Pons (tissue), 1 donor: ENCODE measurements at regions not wholly inside any gene's neighbourhood (a gene's known extent, or its start where the extent isn't known, plus 50 kb on each side); places are given as distances from the start of the nearest gene placed in this dataset.

ENCODE experiments used
- DNase-seq: peaks from one replicate; pipeline ENCODE4 v3.0.0-alpha.2; 2016; ENCODE audit warnings: low spot score

DNA sequence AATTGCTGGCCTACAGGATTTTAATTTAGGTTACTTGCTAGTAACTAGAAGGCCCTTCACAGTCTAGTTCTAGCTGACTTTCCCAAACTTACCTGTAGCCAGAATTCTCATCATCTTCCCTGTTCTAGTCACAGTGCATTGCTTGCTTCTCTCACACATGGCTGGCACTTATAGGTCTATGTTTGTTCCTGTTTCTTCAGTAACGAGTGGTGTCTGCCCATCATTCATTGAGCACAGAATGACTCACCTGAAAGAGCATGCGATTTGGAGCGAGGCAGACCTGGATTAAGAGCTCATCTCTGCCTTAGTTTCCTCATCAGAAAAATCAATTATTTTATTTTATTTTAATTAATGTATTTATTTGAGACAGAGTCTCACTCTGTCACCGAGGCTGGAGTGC, 201.7 kb upstream of the ANK2 start:
- no peak for DNase-seq

DNA sequence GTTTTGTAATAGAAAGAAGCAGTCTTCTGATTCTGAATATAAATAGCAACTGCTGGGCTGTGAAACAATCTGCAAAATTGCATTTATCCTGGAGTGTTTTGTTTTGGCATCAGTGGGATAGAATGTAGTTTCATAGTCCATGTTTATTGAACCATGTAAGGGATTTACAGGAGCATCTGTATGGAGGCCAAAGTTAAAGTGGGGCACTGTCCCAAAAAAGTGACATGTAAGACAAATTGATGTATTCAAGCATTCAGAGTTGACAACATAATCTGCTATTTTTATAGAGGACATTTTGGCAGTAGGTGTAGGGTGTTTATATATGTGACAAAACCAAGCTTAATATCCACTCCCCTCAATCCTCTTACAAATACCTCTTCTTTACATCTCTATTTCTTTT, 200.5 kb upstream of the ANK2 start:
- DNase-seq, result no peak

DNA sequence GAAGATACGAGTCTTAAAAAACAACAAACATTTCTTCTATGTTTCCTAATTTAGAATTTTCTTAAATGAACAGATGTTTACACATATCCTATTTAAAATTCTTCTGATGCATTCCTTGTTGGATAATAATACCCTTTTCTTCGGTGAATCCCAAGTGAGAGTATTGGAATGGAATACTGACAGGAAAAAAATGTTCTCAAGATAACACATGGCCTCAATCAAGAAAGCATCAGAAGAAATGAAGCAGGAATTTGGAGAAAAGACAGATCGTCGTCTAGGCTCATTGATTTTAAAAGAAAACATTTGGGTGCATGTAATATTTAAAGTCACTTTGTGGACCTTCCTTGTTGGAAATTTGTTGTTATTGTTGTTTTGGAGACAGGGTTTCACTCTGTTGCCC, 196.9 kb upstream of the ANK2 start:
- DNase-seq, result no peak

DNA sequence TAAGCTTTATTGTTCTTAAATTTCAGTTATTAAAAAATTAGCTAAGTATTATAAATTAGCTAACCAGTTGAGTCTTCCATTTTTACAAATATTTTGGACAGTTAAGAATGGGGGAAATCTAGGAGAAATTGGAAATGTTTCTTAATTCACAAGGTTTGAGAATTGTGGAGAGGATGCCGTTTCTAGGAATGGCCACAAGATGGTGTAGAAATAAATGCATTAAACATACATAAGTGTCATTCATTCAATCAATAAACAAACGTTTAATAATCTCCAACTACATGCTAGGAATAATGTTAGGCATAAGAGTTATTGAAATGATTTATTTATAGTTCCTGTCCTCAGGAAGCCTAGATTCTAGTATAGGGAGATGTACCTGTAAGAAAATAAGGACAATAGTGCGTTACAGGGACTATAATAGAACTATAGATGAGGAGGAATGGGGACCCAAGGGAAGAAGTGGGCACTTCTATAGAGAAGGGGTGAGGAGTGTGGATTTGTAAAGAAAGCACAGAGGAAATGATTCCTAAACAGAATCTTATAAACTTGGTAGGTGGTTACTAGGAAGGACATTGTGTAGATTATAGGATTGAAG, 195.7 kb upstream of the ANK2 start:
- peak; percentile 61 for DNase-seq

DNA sequence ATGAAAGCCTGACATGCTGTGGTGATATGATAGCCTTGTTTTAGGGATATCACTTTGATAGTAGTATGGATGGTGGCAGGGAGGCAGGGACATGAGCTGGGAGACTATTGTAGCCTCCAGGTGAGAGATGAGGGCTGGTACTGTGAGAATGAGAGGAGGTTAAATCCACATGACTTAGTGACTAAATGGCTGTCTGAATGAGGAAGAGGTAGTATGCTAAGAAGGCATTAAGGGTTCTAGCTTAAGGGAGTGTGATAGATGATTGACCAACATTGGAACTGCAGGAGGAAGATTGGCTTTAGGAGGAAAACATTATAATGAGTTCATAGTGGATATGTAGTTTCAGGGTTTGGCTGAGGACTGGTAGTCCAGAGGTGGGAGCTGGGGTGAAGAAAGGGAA, 195.0 kb upstream of the ANK2 start:
- DNase-seq, result no peak

DNA sequence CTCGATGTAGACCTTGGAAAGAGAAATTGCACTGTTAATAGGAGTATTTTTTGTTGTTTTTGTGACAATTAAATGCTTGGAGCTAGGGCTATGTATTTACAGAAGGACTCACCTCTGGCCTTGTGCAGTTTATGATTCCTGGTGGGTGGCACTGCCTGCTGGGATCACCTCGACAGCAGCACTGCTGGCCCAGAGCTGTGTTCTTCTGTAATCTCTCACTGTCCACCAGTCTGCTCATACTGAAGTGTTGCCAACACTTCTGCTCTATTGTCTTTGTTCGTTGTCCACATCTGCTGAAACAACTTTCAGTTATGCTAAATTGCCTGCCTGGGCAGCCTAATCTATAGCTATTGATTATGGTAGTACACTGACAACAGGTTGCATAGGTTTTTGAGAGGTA, 194.4 kb upstream of the ANK2 start:
- DNase-seq, result peak; percentile 86

DNA sequence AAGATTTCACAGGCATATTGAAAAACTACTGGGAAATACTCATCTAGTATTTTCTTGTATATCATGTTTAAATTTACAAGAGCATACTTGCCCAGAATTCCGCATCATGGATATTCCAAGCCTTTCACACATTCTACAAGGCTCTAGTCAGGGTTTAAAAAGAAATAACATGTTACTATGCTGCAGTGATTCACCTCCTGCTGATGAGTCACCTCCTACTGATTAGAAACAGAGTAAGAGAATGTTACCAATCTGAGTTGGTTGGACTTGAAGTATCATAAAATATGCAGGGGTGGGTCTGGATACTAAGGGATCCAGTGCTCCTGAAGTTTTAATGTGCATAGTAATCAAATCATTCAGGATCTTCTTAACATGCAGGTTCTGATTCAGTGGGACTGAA, 192.0 kb upstream of the ANK2 start:
- no peak for DNase-seq

DNA sequence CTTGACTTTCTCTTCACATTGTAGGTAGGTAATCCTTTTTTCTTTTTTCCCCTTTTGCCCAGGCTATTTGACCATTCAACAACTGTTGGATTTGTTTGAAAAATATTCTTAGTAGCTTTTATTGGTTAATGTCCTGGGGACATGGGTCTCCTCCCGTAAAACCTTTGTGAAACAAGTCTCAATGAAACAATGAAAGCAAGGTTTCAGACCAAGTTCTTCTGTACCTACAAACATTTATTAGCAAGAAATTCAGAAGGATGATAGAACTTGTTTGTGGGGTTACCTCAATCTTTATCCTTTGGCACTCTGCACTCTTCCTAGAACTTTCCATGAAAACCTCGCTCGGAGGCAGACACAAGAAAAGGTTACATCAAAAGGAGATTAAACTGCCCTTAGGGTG, 190.7 kb upstream of the ANK2 start:
- DNase-seq, result no peak

DNA sequence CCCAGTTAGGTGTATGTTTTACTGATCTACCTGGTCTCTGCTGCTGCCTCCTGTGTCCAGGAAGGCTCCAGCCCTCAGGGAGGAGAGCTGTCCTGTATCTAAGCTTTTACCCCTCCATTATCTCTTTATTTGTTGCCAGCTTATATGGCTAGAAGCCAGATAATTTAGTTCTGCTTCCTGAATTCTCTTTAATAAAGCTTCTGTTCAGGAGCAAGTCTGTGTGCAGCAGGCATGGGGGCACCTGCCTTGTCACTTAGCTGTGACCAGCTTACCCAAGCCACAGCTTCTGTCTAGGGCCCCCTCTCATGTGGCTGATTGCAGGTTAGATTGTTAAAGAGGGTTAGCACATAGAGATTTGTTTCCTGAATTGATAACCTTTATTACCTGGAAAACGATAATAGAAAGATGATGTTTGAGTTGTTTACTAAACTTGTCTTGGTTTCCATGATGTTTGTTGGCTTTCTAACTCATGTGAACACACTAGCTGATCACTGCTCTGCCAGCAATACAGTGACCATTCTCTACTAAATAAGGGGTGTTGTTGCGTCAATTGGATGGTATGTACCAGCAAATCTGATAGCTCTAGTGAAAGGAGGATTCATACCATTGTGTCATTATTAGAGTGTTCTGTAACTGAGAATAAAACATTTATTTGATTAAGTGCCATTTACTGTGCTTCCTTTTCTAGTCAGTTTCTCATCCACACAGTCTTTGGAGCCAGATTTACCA, 189.8 kb upstream of the ANK2 start:
- DNase-seq, result peak; percentile 60

DNA sequence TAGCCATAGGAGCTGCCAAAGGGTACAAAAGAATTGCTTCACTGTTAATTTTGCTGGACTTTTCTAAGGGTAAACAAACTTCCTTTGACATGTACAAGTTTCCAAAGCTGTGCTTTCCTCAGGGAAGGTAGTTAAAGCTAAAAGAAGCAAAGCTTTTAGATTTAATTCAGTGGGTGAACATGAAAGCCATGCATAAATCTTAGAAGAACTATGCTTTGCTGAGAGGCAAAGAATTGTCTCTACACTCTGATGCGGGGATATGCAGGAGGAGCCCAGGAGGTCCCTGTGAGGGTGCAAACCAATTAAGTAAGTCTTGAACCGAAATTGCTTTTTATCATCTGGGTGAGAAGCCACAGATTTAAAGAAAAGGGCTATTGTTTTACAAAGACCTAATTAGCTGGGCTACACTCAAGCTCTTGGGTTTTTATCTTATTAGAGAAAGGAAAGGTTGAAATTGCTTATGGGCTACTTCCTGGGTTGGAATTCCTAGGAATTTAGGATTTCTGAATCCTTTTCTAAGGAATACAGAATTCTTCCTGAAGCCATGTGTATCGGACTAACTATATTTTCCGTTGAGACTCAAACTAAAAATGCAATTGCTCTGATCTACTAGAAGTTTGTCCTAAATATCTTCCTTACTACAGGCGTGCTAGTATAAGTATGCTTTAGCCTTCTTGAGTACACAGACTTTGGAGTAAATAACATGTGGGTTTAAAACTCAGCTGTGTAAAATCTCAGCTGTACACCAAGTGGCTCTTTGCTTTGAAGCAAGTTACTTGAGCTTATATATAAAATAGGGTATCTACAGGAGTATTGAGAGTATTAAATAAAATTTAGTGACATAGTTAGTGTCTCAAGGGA, 188.4 kb upstream of the ANK2 start:
- peak; percentile 72 for DNase-seq

DNA sequence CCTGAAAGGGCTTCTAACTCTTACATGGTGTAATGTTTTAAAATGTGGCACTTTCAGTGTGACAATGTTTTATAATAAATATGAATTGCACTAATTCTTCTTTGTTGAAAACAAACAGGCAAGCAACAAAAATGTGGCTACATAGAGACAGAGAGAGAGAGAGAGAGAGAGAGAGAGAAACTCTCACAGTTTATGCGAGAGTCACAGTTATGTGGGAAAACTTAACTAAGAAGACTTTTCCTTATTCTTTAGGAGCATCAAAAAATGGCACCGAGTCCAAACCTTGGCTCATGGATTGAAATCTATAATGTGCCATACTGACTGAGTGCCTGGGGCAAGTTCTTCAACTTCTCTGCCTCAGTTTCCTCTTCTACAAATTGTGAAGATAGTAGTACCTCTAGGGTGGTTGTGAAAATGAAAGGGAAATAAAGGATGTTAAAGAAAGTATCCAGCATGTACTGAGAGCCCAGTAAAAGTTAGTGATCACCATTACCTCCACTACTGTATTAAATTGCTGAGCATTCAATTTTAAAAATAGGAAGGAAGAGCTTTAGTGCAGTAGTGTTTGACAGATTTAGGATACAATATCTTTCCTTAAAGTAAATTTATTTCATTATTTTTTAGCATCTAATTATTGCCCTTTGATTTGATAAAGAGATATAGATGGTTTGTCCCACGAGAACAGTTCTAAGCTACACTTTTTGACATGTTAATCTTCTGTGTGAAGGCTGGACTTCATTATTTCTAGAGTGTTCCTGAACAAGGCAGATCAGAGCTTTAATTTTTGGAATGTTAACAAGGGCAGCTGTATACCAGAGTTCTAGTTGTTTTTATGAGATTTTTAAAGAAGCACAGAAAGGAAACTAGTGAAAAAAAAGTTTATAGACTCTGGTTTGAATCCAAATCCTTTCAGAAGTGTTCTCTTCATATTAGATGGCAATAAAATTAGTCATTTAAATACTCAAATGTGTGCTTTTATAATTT, 187.5 kb upstream of the ANK2 start:
- peak; percentile 65 for DNase-seq

DNA sequence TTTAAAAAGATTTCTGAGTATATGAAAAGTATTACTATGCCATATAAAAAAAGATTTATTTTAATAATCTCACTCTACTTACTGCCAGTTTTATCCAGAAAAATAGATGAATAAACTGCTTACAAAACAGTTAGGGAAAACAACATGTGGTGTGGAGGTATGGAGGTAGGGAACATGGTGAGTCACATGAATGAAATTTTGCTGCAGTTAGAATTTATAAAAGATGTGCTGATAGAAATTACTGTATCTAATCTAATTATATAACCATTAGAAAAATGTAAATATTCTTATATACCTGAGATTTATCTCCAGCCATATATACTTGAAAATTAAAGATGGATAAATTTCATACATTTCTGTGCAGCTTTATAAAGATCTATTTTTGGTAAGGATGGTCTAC, 184.0 kb upstream of the ANK2 start:
- no peak for DNase-seq

DNA sequence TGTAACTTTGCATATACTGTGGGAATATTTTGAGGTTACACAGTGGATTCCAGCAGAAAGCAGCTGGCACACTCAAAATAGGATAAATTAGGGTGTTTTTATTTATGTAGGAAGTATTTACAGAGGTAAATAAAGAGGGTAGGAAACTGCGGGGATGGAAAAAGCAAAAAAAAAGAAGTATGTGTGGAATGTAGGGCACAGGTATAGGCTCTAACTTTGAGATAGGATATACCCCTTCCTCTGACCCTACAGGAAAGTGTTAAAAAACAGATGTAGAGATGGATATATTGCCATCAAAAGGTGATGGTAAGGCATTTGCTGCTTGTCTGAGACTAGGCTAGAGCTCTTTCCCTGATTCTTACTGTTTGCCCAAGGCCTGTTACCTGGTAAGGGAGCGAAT, 173.1 kb upstream of the ANK2 start:
- DNase-seq, result no peak

DNA sequence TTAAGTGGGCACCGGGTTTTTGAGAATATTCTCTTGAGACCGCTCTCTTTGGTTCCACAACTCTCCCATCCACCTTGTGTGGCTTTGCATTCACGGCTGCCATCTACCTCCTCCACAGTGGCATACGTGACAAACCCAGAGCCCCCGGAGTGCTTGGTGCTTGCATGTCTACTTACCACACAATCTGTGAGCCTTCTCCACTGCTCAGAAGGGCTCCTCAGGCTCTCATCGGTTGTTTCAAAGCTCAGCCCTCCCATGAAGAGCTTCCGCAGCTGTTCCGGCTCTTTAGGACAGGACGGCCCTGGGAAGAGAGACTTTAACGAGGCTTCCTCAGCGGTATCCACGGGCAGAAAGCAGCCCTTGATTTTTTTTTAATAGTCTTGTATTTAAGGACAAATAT, 167.6 kb upstream of the ANK2 start:
- no peak for DNase-seq

DNA sequence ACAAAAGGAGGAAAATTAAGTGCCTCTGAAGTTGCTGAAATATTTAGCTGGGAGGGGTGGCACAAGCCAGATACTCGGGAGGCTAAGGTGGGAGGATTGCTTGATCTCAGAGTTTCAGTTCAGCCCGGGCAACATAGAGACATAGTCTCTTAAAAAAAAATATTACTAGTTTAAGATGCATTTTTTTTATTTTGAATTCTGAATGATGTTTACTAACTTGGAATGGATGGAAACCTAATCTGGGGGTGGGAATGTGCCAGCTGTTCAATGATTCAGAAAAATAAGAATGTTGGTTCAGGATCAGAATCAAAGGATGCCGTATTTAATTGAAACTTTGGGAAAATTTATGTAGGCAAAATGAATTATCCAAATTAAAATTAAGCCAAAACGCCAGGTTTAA, 167.2 kb upstream of the ANK2 start:
- no peak for DNase-seq

DNA sequence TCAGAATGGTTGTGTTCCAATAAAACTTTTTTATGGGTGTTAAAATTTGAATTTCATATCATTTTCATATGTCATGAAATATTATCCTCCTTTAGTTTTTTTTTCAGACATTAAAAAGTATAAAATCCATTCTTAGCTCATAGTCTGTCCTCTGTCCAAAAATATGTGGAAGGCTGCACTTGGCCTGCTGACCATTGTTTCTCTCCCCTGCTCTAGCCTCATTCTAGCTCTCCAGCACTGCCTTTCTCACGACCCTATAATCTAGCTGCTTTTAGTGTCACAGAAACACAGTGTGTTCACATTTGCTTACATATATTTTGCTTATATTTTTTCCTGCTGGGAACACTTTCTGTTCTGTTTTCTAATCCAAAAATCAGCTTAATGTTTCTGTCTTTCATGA, 165.0 kb upstream of the ANK2 start:
- no peak for DNase-seq

DNA sequence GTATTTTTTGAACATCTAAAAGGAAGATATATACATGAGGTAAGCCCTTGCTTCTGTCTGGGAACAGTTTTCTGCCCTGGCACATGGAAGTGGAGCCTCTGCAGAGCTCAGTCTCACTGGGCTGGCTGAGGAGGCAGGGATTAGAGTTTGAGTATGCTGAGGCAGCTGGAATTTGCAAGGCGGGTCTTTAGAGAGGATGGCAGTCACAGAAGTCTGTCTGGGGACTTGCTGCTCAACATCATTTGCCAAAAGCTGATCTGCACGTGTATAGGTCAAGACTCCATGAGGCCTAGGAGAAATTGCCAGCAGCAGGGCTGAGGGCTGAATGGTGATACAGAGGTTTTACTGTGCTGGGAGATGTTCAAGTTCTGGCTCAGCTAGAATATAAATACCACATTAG, 163.6 kb upstream of the ANK2 start:
- DNase-seq, result no peak

DNA sequence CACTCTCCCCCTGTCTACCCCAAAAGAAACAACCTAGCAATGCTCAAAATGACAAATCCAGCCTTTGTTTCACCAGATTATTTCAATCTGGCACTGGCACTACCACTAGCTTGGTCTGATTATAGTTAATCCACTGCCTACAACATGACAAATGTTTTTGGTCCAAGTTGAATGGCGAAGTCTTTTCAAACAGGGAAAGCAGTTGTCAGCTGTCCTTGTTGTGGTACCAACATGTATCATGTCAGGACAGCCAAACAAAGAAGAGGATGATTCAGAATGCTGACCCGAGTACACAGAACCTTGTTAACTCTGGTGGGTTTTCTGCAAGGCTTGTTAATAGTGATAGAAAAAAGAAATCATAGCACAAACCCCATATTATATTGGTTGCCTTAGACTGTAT, 160.8 kb upstream of the ANK2 start:
- DNase-seq, result peak; percentile 92

DNA sequence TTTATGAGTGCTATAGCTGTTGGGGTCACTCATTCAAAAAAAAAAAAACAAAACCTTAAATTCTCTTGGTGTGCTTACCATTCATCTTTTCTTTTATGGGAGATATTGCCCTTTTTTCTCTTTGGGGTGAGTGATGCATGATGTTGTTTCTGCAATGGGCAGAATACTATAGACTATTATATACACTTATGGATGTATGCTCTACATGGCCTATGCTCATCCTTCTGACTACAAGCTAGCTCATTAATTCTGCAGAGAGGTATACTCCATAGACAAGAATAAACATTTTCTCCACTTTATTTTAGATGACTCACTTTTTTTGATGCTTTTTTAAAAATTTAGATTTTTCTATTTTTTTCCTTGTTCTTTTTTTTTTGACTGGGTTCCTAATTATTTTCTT, 160.3 kb upstream of the ANK2 start:
- DNase-seq, result peak; percentile 56

DNA sequence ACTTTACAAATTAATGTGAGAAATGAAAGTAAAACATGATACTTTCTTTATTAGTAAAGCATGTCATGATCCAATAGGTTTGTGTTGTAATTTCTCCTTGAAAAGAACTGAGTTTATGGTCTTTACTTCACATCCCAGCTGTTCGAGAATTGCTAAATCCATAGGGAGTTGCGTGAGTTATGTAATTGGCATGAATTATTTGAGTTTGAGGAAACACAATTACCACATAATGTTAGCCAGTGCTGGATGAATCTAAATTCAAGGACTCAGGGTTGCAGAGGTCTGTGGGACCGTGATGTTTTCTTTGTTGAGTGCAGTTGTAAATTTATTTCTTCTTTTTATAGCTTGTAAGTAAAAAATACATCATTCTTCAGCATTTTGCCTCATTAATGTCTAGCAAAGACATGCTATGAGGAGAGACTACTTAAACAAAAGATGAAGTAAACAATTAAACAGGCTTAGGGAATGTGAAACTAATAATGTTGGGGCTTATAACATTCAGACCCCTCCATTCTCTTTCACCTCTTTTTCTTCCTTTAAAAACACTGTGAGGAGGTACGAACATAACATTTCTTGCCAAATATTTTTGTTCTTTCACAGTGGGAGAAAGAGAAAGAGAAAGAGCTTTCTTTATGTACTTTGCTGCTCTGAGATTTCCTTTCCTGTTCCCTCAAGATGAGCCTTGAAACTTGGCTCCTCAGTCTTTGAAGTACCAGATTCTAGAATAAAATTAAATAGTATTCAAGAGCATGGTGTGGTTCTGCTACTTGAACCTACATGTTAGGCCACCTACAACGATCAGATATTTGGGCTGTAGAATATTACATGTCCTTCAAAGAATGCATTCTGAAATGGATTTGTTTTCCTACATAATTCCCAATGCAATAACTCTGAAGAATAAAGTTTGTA, 159.6 kb upstream of the ANK2 start:
- peak; percentile 76 for DNase-seq

DNA sequence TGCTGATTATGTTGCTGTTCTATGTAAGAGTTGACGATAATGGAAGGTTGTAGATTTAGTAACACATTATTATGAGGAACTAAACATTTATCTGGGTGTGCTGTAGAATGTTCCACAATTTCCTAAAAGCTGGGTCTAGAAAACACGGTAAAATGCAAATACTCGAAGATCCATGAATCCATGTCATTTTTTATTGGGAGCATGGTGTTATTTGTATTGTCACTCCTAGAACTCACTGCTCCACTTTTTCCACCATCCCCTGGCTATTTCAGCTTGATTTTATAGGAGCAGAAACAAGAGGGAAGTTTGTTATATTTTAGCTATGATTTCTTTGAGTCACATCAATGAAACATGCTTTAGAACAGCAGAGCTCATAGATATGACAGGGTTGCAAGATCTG, 155.0 kb upstream of the ANK2 start:
- no peak for DNase-seq
